ENCODE measurements at regions not wholly inside any gene's neighbourhood (a gene's known extent, or its start where the extent isn't known, plus 50 kb on each side); places are given as distances from the start of the nearest gene placed in this dataset.

DNA sequence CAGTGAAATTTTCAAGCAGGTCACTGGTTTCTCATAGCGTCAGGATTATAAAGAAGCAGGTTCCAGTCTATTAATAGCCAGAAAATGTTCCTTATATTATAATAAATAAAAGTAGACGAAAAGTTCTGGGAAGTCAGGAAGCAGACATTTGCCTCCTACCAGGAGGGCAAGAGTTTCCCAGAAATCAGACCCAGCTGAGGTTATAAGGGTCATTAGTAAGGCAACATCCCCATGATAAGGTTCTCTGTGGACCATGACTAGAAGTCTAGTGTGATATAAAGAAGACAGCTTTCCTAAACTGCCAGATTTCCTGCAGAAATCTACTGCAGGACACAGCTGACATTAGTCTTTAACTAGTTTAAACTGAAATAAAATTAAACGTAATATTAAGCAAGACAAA lies 210.1 kb upstream of the STK17B start:
- Mint-ChIP-seq H3K27ac (no peak overlapping the region), H3K36me3 (ENCODE audit: low read depth) (no peaks in the 10 kb centered on the region), H3K9me3 (no peaks in the 10 kb centered on the region), H3K4me3 (no peak overlapping the region), H3K27me3 (ENCODE audit: insufficient read depth, low read depth, poor library complexity) (no peaks in the 10 kb centered on the region), H3K4me1 (no peaks in the 10 kb centered on the region)
- H2AFZ ChIP-seq: no peak overlapping the region
- H3K9me2 ChIP-seq (ENCODE audit: insufficient read depth): no peaks in the 10 kb centered on the region
- H3K4me1 ChIP-seq (ENCODE audit: insufficient read depth): no peaks in the 10 kb centered on the region
- TF ChIP-seq CREB1 (CRISPR knock-in tag; IDR thresholded peaks at IDR 0.05; ENCODE audit: low read depth): no peak
- TF ChIP-seq, protein P1, sequence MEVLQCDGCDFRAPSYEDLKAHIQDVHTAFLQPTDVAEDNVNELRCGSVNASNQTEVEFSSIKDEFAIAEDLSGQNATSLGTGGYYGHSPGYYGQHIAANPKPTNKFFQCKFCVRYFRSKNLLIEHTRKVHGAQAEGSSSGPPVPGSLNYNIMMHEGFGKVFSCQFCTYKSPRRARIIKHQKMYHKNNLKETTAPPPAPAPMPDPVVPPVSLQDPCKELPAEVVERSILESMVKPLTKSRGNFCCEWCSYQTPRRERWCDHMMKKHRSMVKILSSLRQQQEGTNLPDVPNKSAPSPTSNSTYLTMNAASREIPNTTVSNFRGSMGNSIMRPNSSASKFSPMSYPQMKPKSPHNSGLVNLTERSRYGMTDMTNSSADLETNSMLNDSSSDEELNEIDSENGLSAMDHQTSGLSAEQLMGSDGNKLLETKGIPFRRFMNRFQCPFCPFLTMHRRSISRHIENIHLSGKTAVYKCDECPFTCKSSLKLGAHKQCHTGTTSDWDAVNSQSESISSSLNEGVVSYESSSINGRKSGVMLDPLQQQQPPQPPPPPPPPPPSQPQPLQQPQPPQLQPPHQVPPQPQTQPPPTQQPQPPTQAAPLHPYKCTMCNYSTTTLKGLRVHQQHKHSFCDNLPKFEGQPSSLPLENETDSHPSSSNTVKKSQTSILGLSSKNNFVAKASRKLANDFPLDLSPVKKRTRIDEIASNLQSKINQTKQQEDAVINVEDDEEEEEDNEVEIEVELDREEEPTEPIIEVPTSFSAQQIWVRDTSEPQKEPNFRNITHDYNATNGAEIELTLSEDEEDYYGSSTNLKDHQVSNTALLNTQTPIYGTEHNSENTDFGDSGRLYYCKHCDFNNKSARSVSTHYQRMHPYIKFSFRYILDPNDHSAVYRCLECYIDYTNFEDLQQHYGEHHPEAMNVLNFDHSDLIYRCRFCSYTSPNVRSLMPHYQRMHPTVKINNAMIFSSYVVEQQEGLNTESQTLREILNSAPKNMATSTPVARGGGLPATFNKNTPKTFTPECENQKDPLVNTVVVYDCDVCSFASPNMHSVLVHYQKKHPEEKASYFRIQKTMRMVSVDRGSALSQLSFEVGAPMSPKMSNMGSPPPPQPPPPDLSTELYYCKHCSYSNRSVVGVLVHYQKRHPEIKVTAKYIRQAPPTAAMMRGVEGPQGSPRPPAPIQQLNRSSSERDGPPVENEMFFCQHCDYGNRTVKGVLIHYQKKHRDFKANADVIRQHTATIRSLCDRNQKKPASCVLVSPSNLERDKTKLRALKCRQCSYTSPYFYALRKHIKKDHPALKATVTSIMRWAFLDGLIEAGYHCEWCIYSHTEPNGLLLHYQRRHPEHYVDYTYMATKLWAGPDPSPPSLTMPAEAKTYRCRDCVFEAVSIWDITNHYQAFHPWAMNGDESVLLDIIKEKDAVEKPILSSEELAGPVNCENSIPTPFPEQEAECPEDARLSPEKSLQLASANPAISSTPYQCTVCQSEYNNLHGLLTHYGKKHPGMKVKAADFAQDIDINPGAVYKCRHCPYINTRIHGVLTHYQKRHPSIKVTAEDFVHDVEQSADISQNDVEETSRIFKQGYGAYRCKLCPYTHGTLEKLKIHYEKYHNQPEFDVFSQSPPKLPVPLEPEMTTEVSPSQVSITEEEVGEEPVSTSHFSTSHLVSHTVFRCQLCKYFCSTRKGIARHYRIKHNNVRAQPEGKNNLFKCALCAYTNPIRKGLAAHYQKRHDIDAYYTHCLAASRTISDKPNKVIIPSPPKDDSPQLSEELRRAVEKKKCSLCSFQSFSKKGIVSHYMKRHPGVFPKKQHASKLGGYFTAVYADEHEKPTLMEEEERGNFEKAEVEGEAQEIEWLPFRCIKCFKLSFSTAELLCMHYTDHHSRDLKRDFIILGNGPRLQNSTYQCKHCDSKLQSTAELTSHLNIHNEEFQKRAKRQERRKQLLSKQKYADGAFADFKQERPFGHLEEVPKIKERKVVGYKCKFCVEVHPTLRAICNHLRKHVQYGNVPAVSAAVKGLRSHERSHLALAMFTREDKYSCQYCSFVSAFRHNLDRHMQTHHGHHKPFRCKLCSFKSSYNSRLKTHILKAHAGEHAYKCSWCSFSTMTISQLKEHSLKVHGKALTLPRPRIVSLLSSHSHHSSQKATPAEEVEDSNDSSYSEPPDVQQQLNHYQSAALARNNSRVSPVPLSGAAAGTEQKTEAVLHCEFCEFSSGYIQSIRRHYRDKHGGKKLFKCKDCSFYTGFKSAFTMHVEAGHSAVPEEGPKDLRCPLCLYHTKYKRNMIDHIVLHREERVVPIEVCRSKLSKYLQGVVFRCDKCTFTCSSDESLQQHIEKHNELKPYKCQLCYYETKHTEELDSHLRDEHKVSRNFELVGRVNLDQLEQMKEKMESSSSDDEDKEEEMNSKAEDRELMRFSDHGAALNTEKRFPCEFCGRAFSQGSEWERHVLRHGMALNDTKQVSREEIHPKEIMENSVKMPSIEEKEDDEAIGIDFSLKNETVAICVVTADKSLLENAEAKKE (CRISPR knock-in tag; IDR thresholded peaks at IDR 0.05): no peak
- TF ChIP-seq EZH2phosphoT487 (IDR thresholded peaks at IDR 0.05; ENCODE audit: unreplicated experiment): no peak
- no peak for TF ChIP-seq EZH2 (IDR thresholded peaks at IDR 0.05; ENCODE audit: low read depth, unreplicated experiment)
- no peak for TF ChIP-seq ZNF114 (CRISPR knock-in tag; IDR thresholded peaks at IDR 0.05)
- no peak for TF ChIP-seq JUNB (IDR thresholded peaks at IDR 0.05; ENCODE audit: unreplicated experiment)
- TF ChIP-seq STAT1 (IDR thresholded peaks at IDR 0.05; ENCODE audit: unreplicated experiment): no peak
- no peak for TF ChIP-seq CTCF (conservative IDR thresholded peaks at IDR 0.05; ENCODE audit: low read depth in 2 of 2)
- TF ChIP-seq, protein P2, sequence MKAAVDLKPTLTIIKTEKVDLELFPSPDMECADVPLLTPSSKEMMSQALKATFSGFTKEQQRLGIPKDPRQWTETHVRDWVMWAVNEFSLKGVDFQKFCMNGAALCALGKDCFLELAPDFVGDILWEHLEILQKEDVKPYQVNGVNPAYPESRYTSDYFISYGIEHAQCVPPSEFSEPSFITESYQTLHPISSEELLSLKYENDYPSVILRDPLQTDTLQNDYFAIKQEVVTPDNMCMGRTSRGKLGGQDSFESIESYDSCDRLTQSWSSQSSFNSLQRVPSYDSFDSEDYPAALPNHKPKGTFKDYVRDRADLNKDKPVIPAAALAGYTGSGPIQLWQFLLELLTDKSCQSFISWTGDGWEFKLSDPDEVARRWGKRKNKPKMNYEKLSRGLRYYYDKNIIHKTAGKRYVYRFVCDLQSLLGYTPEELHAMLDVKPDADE (IDR thresholded peaks at IDR 0.05): no peak
- no peak for TF ChIP-seq REST (IDR thresholded peaks at IDR 0.05; ENCODE audit: unreplicated experiment)
- no peaks in the 10 kb centered on the region for H3K27me3 ChIP-seq (ENCODE audit: insufficient read depth)
- no peak overlapping the region for H3K4me2 ChIP-seq
- H3K27ac ChIP-seq (ENCODE audit: low read depth): no peak overlapping the region
- no peaks in the 10 kb centered on the region for H3F3A ChIP-seq (replicated peaks; ENCODE audit: low read depth)
- H3K36me3 ChIP-seq (ENCODE audit: insufficient read depth): no peaks in the 10 kb centered on the region
- no peaks in the 10 kb centered on the region for H4K20me1 ChIP-seq (replicated peaks; ENCODE audit: insufficient read depth)
- DNase-seq (ENCODE audit: low spot score) (no peak), ATAC-seq (no peak)
- H3K79me2 ChIP-seq (replicated peaks; ENCODE audit: insufficient read depth): no peaks in the 10 kb centered on the region
- no peak overlapping the region for H3K4me3 ChIP-seq

All from GM23338 (cell line).